Epithelial cell of proximal tubule (primary cell): ENCODE measurements at regions not wholly inside any gene's neighbourhood (a gene's known extent, or its start where the extent isn't known, plus 50 kb on each side); places are given as distances from the start of the nearest gene placed in this dataset.

ENCODE experiments used
- DNase-seq: peaks from one replicate; pipeline ENCODE4 v3.0.0-alpha.2; 2011; ENCODE audit warnings: low read depth
- H3K4me3 ChIP-seq: 2 replicates; pipeline ENCODE4 v1.5.1; 2011; ENCODE audit warnings: low read depth, mild to moderate bottlenecking, low read length
- CTCF ChIP-seq: conservative IDR thresholded peaks from 2 replicates; pipeline ENCODE4 v1.5.1; 2012; ENCODE audit warnings: low read depth, mild to moderate bottlenecking, low read length

- H3K4me3 ChIP-seq = no peak overlapping the region
- DNase-seq = no peak
Observed at GRCh38 chr1:67555461-67556296, 125.5 kb upstream of the SERBP1 start.

GRCh38 chr1:67556297-67556900 lies 126.2 kb upstream of the SERBP1 start:
- no peak for TF ChIP-seq CTCF
- DNase-seq = no peak
- no peak overlapping the region for H3K4me3 ChIP-seq

More at GRCh38 chr1:67555461-67556296, 125.5 kb upstream of the SERBP1 start:
- no peak for TF ChIP-seq CTCF

GRCh38 chr1:67557696-67558448 lies 127.1 kb upstream of the GADD45A start:
- DNase-seq = no peak

GRCh38 chr1:67558449-67559193 lies 126.4 kb upstream of the GADD45A start:
- no peak for DNase-seq
- H3K4me3 ChIP-seq = no peak overlapping the region
- no peak for TF ChIP-seq CTCF

More at GRCh38 chr1:67557696-67558448, 127.1 kb upstream of the GADD45A start:
- H3K4me3 ChIP-seq = no peak overlapping the region
- TF ChIP-seq CTCF = no peak

- DNase-seq = no peak
- H3K4me3 ChIP-seq = no peak overlapping the region
- no peak for TF ChIP-seq CTCF
Observed at GRCh38 chr1:67559222-67559700, 125.7 kb upstream of the GADD45A start.

- H3K4me3 ChIP-seq = no peak overlapping the region
- no peak for DNase-seq
- TF ChIP-seq CTCF = no peak
Observed at GRCh38 chr1:67560580-67561255, 124.3 kb upstream of the GADD45A start.
